NCI-H748 (cell line): ENCODE measurements at regions not wholly inside any gene's neighbourhood (a gene's known extent, or its start where the extent isn't known, plus 50 kb on each side); places are given as distances from the start of the nearest gene placed in this dataset.
"Not testable (repeated sequence)": the region's sequence is repeated elsewhere in the genome, so short reads cannot be mapped to it uniquely, and the experiment has no call there.

ENCODE experiments used
- DNase-seq: peaks from one replicate; lab custom pipeline; 2025; ENCODE audit not compliant: unreplicated experiment; lab: John Stamatoyannopoulos, UW

- no peak for DNase-seq
These were observed 135.0 kb downstream of the RALA start for GRCh38 chr7:39758234-39758970.

- peak; percentile 90 for DNase-seq
These were observed 138.1 kb downstream of the RALA start for GRCh38 chr7:39761449-39761848.

- not testable (repeated sequence) for DNase-seq
These were observed 139.1 kb downstream of the RALA start for GRCh38 chr7:39762466-39762865.

GRCh38 chr7:39762881-39763280 is 139.5 kb downstream of the RALA start:
- DNase-seq: not testable (repeated sequence)

GRCh38 chr7:39765833-39766232 is 142.5 kb downstream of the RALA start:
- DNase-seq: not testable (repeated sequence)

GRCh38 chr7:39768439-39768838 is 145.1 kb downstream of the RALA start:
- not testable (repeated sequence) for DNase-seq

- DNase-seq: not testable (repeated sequence)
These were observed 151.0 kb downstream of the RALA start for GRCh38 chr7:39774341-39774851.

- DNase-seq: not testable (repeated sequence)
These were observed 158.2 kb downstream of the RALA start for GRCh38 chr7:39781557-39781956.

GRCh38 chr7:39786440-39786839 is 163.1 kb downstream of the RALA start:
- not testable (repeated sequence) for DNase-seq

- not testable (repeated sequence) for DNase-seq
These were observed 159.0 kb upstream of the CDK13 start for GRCh38 chr7:39791035-39791434.

- not testable (repeated sequence) for DNase-seq
These were observed 158.1 kb upstream of the CDK13 start for GRCh38 chr7:39791911-39792310.

- DNase-seq: not testable (repeated sequence)
These were observed 157.0 kb upstream of the CDK13 start for GRCh38 chr7:39793026-39793425.

- not testable (repeated sequence) for DNase-seq
These were observed 156.2 kb upstream of the CDK13 start for GRCh38 chr7:39793851-39794250.

- not testable (repeated sequence) for DNase-seq
These were observed 153.1 kb upstream of the CDK13 start for GRCh38 chr7:39796947-39797346.

- DNase-seq: not testable (repeated sequence)
These were observed 152.0 kb upstream of the CDK13 start for GRCh38 chr7:39798077-39798476.

GRCh38 chr7:39808796-39809481 is 141.1 kb upstream of the CDK13 start:
- DNase-seq: no peak

GRCh38 chr7:39810204-39810642 is 139.8 kb upstream of the CDK13 start:
- no peak for DNase-seq

- no peak for DNase-seq
These were observed 139.3 kb upstream of the CDK13 start for GRCh38 chr7:39810710-39811109.

- peak; percentile 78 for DNase-seq
These were observed 138.9 kb upstream of the CDK13 start for GRCh38 chr7:39811161-39811614.

- DNase-seq: no peak
These were observed 133.5 kb upstream of the CDK13 start for GRCh38 chr7:39816462-39817060.

- DNase-seq: no peak
These were observed 130.5 kb upstream of the CDK13 start for GRCh38 chr7:39819514-39819913.
